KMS-11 (cell line): ENCODE measurements at regions not wholly inside any gene's neighbourhood (a gene's known extent, or its start where the extent isn't known, plus 50 kb on each side); places are given as distances from the start of the nearest gene placed in this dataset.
A peak's percentile ranks its signal among the peaks of the same experiment; 100 is the strongest.

Experiments
- H2AFZ ChIP-seq: fragments of 200-600 bp; sonication (generic); 2 replicates; pipeline ENCODE4 v1.6.1; 2016; ENCODE audit warnings: antibody characterized with exemption, mixed run types, low read depth
- H3K27ac ChIP-seq: fragments of 200-600 bp; sonication (generic); 2 replicates; pipeline ENCODE4 v1.6.1; 2016; ENCODE audit warnings: mild to moderate bottlenecking, mixed run types
- H3K27me3 ChIP-seq: fragments of 200-600 bp; sonication (generic); 2 replicates; pipeline ENCODE4 v1.6.1; 2017; ENCODE audit warnings: mild to moderate bottlenecking, low read depth, mixed run types, moderate library complexity; ENCODE audit not compliant: insufficient read depth
- H3K36me3 ChIP-seq: fragments of 200-600 bp; sonication (generic); 2 replicates; pipeline ENCODE4 v1.6.1; 2017; ENCODE audit warnings: mild to moderate bottlenecking, mixed run types; ENCODE audit not compliant: insufficient read depth
- H3K4me1 ChIP-seq: fragments of 200-600 bp; sonication (generic); 2 replicates; pipeline ENCODE4 v1.6.1; 2016; ENCODE audit warnings: mild to moderate bottlenecking, low read depth, mixed run types; ENCODE audit not compliant: poor library complexity, severe bottlenecking
- H3K4me2 ChIP-seq: fragments of 200-600 bp; sonication (generic); 2 replicates; pipeline ENCODE4 v1.7.0; 2016; ENCODE audit warnings: mild to moderate bottlenecking, mixed run types
- H3K4me3 ChIP-seq: fragments of 200-600 bp; sonication (generic); IDR thresholded peaks from 2 replicates; pipeline ENCODE4 v1.6.1; 2017; ENCODE audit warnings: low read depth, low read length, mixed read lengths; ENCODE audit not compliant: insufficient read depth
- H3K79me2 ChIP-seq: fragments of 200-600 bp; sonication (generic); 2 replicates; pipeline ENCODE4 v1.6.1; 2016; ENCODE audit warnings: low read depth, mixed run types; ENCODE audit not compliant: insufficient read depth
- H3K9ac ChIP-seq: fragments of 200-600 bp; sonication (generic); 2 replicates; pipeline ENCODE4 v1.6.1; 2016; ENCODE audit warnings: mild to moderate bottlenecking, mixed run types
- H4K20me1 ChIP-seq: fragments of 200-600 bp; sonication (generic); 2 replicates; pipeline ENCODE4 v1.6.1; 2016; ENCODE audit warnings: mild to moderate bottlenecking, mixed run types; ENCODE audit not compliant: insufficient read depth
- TF ChIP-seq, protein P1 (sequence below): fragments of 200-600 bp; sonication (generic); conservative IDR thresholded peaks from 2 replicates; pipeline ENCODE4 v1.6.1; 2017; ENCODE audit warnings: low read depth, mild to moderate bottlenecking, antibody characterized with exemption, low read length, moderate library complexity, mixed read lengths

- H4K20me1 ChIP-seq, result no peaks in the 10 kb centered on the region
- no peak overlapping the region for H3K4me2 ChIP-seq
- no peak overlapping the region for H2AFZ ChIP-seq
- TF ChIP-seq, protein P1, sequence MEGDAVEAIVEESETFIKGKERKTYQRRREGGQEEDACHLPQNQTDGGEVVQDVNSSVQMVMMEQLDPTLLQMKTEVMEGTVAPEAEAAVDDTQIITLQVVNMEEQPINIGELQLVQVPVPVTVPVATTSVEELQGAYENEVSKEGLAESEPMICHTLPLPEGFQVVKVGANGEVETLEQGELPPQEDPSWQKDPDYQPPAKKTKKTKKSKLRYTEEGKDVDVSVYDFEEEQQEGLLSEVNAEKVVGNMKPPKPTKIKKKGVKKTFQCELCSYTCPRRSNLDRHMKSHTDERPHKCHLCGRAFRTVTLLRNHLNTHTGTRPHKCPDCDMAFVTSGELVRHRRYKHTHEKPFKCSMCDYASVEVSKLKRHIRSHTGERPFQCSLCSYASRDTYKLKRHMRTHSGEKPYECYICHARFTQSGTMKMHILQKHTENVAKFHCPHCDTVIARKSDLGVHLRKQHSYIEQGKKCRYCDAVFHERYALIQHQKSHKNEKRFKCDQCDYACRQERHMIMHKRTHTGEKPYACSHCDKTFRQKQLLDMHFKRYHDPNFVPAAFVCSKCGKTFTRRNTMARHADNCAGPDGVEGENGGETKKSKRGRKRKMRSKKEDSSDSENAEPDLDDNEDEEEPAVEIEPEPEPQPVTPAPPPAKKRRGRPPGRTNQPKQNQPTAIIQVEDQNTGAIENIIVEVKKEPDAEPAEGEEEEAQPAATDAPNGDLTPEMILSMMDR, result no peak
- no peaks in the 10 kb centered on the region for H3K79me2 ChIP-seq
- H3K4me3 ChIP-seq, result no peak overlapping the region
- no peaks in the 10 kb centered on the region for H3K36me3 ChIP-seq
- no peaks in the 10 kb centered on the region for H3K27me3 ChIP-seq
- no peak overlapping the region for H3K9ac ChIP-seq
- H3K4me1 ChIP-seq, result no peaks in the 10 kb centered on the region
- H3K27ac ChIP-seq, result no peak overlapping the region
Measured at GRCh38 chr2:220051716-220052115, 424.3 kb downstream of the SLC4A3 start.

GRCh38 chr2:220053919-220054318, 426.5 kb downstream of the SLC4A3 start:
- H3K9ac ChIP-seq, result no peak overlapping the region

GRCh38 chr2:220057391-220057790, 430.0 kb downstream of the SLC4A3 start:
- Histone ChIP-seq H3K4me3 (no peak overlapping the region), H3K36me3 (no peaks in the 10 kb centered on the region), H3K27me3 (no peaks in the 10 kb centered on the region), H3K9ac (no peak overlapping the region), H2AFZ (no peak overlapping the region), H4K20me1 (no peaks in the 10 kb centered on the region), H3K4me1 (no peaks in the 10 kb centered on the region), H3K4me2 (no peak overlapping the region), H3K79me2 (no peaks in the 10 kb centered on the region), H3K27ac (no peak overlapping the region)
- TF ChIP-seq, protein P1, result no peak

More at GRCh38 chr2:220053919-220054318, 426.5 kb downstream of the SLC4A3 start:
- TF ChIP-seq, protein P1, result peak; percentile 52
- H3K4me3 ChIP-seq, result no peak overlapping the region
- H4K20me1 ChIP-seq, result no peaks in the 10 kb centered on the region
- H3K27me3 ChIP-seq, result no peaks in the 10 kb centered on the region
- no peaks in the 10 kb centered on the region for H3K36me3 ChIP-seq
- H3K4me2 ChIP-seq, result no peak overlapping the region
- H3K4me1 ChIP-seq, result no peaks in the 10 kb centered on the region
- no peak overlapping the region for H2AFZ ChIP-seq
- no peaks in the 10 kb centered on the region for H3K79me2 ChIP-seq
- no peak overlapping the region for H3K27ac ChIP-seq

- Histone ChIP-seq H3K9ac (no peak overlapping the region), H3K36me3 (no peaks in the 10 kb centered on the region), H3K4me2 (no peak overlapping the region), H3K27ac (no peak overlapping the region), H2AFZ (no peak overlapping the region), H3K4me1 (no peaks in the 10 kb centered on the region), H3K79me2 (no peaks in the 10 kb centered on the region), H3K4me3 (no peak overlapping the region), H4K20me1 (no peaks in the 10 kb centered on the region), H3K27me3 (no peaks in the 10 kb centered on the region)
- TF ChIP-seq, protein P1, result no peak
Measured at GRCh38 chr2:220057916-220058315, 430.5 kb downstream of the SLC4A3 start.
